ENCODE measurements at regions not wholly inside any gene's neighbourhood (a gene's known extent, or its start where the extent isn't known, plus 50 kb on each side); places are given as distances from the start of the nearest gene placed in this dataset.

GRCh38 chr7:24049296-24049695 is 234.7 kb upstream of the NPY start:
- no peak for TF ChIP-seq CTCF (IDR thresholded peaks at IDR 0.05)
- Mint-ChIP-seq H3K4me1 (ENCODE audit: low read depth) (peaks cover 16% of the 10 kb centered on the region), H3K36me3 (ENCODE audit: low read depth) (no peaks in the 10 kb centered on the region), H3K9me3 (peaks cover 4% of the 10 kb centered on the region), H3K4me3 (no peak overlapping the region), H3K27ac (no peak overlapping the region), H3K27me3 (ENCODE audit: insufficient read depth) (peaks cover 2% of the 10 kb centered on the region; the same call in 1 of the 2 replicates)
- no peak for DNase-seq

DNA sequence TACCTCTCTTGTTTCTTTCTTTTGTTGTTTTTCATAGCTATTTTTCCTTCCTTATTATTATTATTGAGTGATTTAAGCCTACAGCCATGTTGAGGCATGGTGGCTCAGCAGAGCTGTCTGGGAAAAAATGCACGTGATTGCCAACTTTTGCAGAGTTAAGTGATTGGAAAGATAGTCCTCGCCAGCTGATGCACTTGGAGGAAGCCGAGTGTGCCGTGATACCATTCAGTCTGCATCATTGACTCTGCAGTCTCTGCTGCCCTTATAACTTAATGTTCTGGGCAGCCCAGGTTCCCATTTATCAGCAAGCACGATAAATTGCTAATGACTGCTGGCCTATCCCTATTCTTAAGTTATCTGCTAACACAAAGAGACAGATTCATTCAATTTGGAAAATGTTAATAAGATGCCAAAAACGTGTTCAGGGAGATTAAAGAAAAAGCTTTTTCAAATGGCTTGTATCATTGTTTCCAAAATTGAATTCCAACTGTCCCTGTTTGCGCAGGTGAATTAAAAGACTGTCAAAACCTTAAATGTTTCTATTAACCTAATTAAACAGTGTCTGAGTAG is 232.9 kb upstream of the NPY start:
- no peak overlapping the region for H3K27ac Mint-ChIP-seq
- no peaks in the 10 kb centered on the region for H3K36me3 Mint-ChIP-seq (ENCODE audit: low read depth)
- H3K4me3 Mint-ChIP-seq: no peak overlapping the region
- H3K27me3 Mint-ChIP-seq (ENCODE audit: insufficient read depth): peaks cover 3% of the 10 kb centered on the region; the same call in 1 of the 2 replicates
- peaks cover 16% of the 10 kb centered on the region for H3K4me1 Mint-ChIP-seq (ENCODE audit: low read depth)
- no peaks in the 10 kb centered on the region; the same call in 1 of the 2 replicates for H3K9me3 Mint-ChIP-seq
- no peak for TF ChIP-seq CTCF (IDR thresholded peaks at IDR 0.05)
- DNase-seq: no peak

DNA sequence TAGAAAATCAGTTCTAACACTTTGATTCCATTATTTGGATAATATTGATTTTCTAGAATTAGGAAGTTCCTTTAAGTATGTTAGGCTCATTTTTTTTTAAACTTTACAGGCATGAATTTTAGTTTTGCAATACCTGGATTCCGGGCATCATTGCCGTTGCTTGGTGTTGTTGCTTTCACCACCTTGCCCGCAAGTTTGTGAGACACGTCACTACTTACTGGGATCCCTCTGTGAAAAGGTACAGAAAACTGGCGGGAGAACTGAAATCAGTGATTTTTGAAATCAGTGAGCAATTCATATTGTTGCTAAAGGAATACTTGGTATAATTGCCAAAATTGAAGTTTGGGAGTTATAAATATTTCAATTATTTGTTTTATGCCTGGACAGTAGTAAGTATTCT is 232.3 kb upstream of the NPY start:
- no peak overlapping the region for H3K27ac Mint-ChIP-seq
- peaks cover 16% of the 10 kb centered on the region for H3K4me1 Mint-ChIP-seq (ENCODE audit: low read depth)
- peaks cover 4% of the 10 kb centered on the region; the same call in 1 of the 2 replicates for H3K27me3 Mint-ChIP-seq (ENCODE audit: insufficient read depth)
- TF ChIP-seq CTCF (IDR thresholded peaks at IDR 0.05): no peak
- no peak for DNase-seq
- no peaks in the 10 kb centered on the region; the same call in 1 of the 2 replicates for H3K9me3 Mint-ChIP-seq
- H3K4me3 Mint-ChIP-seq: no peak overlapping the region
- H3K36me3 Mint-ChIP-seq (ENCODE audit: low read depth): no peaks in the 10 kb centered on the region

DNA sequence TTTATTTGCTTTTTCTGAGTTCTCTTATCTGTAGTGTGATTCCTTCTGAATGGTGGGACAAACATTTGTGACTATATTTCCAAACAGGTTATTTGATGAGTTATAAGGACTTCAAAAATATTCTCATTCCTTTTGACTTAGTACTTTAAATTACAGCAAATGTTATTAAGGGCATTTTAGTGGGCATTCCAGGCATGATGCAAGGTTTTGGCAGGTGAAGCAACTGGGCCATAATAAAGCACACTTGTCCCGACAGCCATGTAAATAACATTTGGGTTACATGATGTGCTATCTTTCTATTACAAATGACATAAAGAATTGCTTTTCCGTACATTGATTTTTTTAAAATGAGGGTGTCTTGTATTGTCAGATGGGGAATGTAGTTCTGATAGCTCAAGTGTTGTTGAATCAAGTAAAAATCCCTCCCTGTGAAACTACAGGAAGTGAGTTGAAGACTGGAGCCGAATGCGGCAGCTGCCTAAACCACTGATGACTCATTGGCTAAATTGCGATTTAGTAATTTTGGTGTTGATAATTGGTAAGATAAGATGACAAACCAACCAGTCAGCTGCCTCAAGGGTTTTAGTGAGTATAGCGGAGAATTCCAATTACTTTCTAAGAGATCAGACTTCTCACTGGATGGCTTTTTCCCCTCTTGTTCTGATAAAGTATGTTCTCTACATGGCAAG is 231.3 kb upstream of the NPY start:
- H3K4me1 Mint-ChIP-seq (ENCODE audit: low read depth): peaks cover 16% of the 10 kb centered on the region
- H3K27ac Mint-ChIP-seq: peak overlapping the region; percentile 30; the same call in 1 of the 2 replicates
- TF ChIP-seq CTCF (IDR thresholded peaks at IDR 0.05): no peak

GRCh38 chr7:24054236-24054635 is 229.8 kb upstream of the NPY start:
- peaks cover 6% of the 10 kb centered on the region; the same call in 1 of the 2 replicates for H3K27me3 Mint-ChIP-seq (ENCODE audit: insufficient read depth)
- no peak overlapping the region for H3K4me3 Mint-ChIP-seq
- H3K9me3 Mint-ChIP-seq: no peaks in the 10 kb centered on the region; the same call in 1 of the 2 replicates
- TF ChIP-seq CTCF (IDR thresholded peaks at IDR 0.05): no peak
- DNase-seq: no peak
- H3K36me3 Mint-ChIP-seq (ENCODE audit: low read depth): no peaks in the 10 kb centered on the region
- no peak overlapping the region for H3K27ac Mint-ChIP-seq
- H3K4me1 Mint-ChIP-seq (ENCODE audit: low read depth): peaks cover 16% of the 10 kb centered on the region

More for the DNA sequence above, 231.3 kb upstream of the NPY start:
- Mint-ChIP-seq H3K27me3 (ENCODE audit: insufficient read depth) (peaks cover 4% of the 10 kb centered on the region; the same call in 1 of the 2 replicates), H3K36me3 (ENCODE audit: low read depth) (no peaks in the 10 kb centered on the region), H3K9me3 (no peaks in the 10 kb centered on the region; the same call in 1 of the 2 replicates), H3K4me3 (no peak overlapping the region)
- DNase-seq: peak; percentile 85
